ENCODE measurements at regions not wholly inside any gene's neighbourhood (a gene's known extent, or its start where the extent isn't known, plus 50 kb on each side); places are given as distances from the start of the nearest gene placed in this dataset.

- TF ChIP-seq CTCF (IDR thresholded peaks at IDR 0.05) = no peak
- TF ChIP-seq POLR2A (IDR thresholded peaks at IDR 0.05) = no peak
- no peaks in the 10 kb centered on the region for H3K27me3 ChIP-seq
- no peaks in the 10 kb centered on the region for H3K36me3 ChIP-seq
- H3K4me1 ChIP-seq = no peaks in the 10 kb centered on the region
- H3K4me3 ChIP-seq = no peak overlapping the region
- no peaks in the 10 kb centered on the region for H3K9me3 ChIP-seq
- no peak for DNase-seq
- H3K27ac ChIP-seq = no peak overlapping the region
Measured at GRCh38 chr12:115416869-115417268, 732.9 kb upstream of the TBX3 start.

DNA sequence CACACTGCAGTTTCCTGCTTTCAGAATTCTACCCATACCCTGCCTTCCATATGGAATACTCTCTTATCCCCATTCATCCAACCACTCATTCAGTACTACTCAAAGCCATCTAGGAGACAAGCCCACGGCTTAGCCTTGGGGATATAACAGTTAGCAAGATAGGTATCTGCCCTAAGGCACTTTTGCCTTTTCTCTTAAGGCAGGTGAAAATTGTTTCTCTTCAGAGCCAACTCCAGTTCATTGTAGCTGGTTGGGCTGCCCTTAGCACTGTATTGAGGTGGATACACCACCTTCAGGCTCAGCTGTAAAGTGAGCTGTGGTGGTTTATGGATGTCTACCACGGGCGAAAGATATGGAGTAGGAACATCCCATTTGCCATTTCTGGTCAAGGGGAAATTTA, 729.7 kb upstream of the TBX3 start:
- no peaks in the 10 kb centered on the region for H3K4me1 ChIP-seq
- no peaks in the 10 kb centered on the region for H3K36me3 ChIP-seq
- H3K27ac ChIP-seq = no peak overlapping the region
- DNase-seq = no peak
- no peak overlapping the region for H3K4me3 ChIP-seq
- TF ChIP-seq POLR2A (IDR thresholded peaks at IDR 0.05) (no peak), CTCF (IDR thresholded peaks at IDR 0.05) (no peak)
- H3K27me3 ChIP-seq = no peaks in the 10 kb centered on the region
- no peaks in the 10 kb centered on the region for H3K9me3 ChIP-seq

GRCh38 chr12:115412831-115413230, 728.9 kb upstream of the TBX3 start:
- H3K4me3 ChIP-seq = no peak overlapping the region
- no peaks in the 10 kb centered on the region for H3K36me3 ChIP-seq
- TF ChIP-seq POLR2A (IDR thresholded peaks at IDR 0.05) (no peak), CTCF (IDR thresholded peaks at IDR 0.05) (no peak)
- no peaks in the 10 kb centered on the region for H3K27me3 ChIP-seq
- no peaks in the 10 kb centered on the region for H3K9me3 ChIP-seq
- no peaks in the 10 kb centered on the region for H3K4me1 ChIP-seq
- no peak overlapping the region for H3K27ac ChIP-seq
- no peak for DNase-seq

DNA sequence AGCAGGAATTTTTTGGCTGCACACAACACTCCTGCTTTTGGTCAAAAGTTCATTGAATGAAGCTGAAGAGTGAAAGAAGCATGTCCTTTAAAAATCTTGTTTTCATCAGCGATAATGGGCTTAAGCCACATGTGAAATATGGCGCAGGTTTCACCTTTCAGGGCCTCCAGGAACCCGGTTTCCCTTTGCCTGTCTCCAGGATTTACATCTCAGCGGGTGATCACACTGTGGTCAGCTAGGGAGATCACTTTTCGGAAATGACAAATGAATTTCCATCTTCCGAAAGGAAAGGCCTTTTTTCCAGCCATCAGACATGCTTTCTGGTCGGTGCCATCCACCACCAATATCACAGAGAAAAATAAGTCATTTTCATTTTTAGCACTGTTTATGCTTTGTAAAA, 727.1 kb upstream of the TBX3 start:
- no peaks in the 10 kb centered on the region for H3K9me3 ChIP-seq
- no peak overlapping the region for H3K4me3 ChIP-seq
- no peaks in the 10 kb centered on the region for H3K36me3 ChIP-seq
- no peaks in the 10 kb centered on the region for H3K27me3 ChIP-seq
- H3K4me1 ChIP-seq = no peaks in the 10 kb centered on the region
- no peak for DNase-seq
- TF ChIP-seq CTCF (IDR thresholded peaks at IDR 0.05) (no peak), POLR2A (IDR thresholded peaks at IDR 0.05) (no peak)
- no peak overlapping the region for H3K27ac ChIP-seq

- Histone ChIP-seq H3K27me3 (no peaks in the 10 kb centered on the region), H3K4me1 (no peaks in the 10 kb centered on the region), H3K9me3 (no peaks in the 10 kb centered on the region), H3K36me3 (no peaks in the 10 kb centered on the region), H3K27ac (no peak overlapping the region), H3K4me3 (no peak overlapping the region)
- no peak for DNase-seq
- TF ChIP-seq POLR2A (IDR thresholded peaks at IDR 0.05) = no peak
- no peak for TF ChIP-seq CTCF (IDR thresholded peaks at IDR 0.05)
Measured at GRCh38 chr12:115408642-115409041, 724.7 kb upstream of the TBX3 start.

DNA sequence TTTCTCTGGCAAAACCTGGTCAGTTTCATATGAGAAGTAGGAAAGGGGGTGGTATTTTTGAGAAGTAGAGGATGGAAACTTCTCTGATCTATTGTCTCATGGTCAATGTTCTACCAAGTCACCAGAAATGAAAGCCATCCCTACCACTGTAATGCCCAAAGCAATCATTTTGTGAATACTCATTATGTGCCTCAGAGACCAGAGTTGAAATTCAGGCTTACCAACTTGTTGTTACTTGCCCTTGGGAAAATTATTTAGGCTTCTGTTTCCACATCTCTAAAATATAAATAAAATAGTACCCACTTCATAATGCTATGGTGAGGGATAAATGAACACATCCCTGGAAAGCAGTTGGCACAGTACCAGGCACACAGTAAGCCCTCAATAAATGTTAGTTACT, 723.7 kb upstream of the TBX3 start:
- no peak for TF ChIP-seq POLR2A (IDR thresholded peaks at IDR 0.05)
- no peak for TF ChIP-seq CTCF (IDR thresholded peaks at IDR 0.05)
- Histone ChIP-seq H3K27me3 (no peaks in the 10 kb centered on the region), H3K9me3 (no peaks in the 10 kb centered on the region), H3K4me3 (no peak overlapping the region), H3K27ac (no peak overlapping the region), H3K36me3 (no peaks in the 10 kb centered on the region), H3K4me1 (no peaks in the 10 kb centered on the region)
- DNase-seq = no peak

Measured in Peyer's patch (tissue), 4 donors.